ENCODE measurements at regions not wholly inside any gene's neighbourhood (a gene's known extent, or its start where the extent isn't known, plus 50 kb on each side); places are given as distances from the start of the nearest gene placed in this dataset.

GRCh38 chr11:57087991-57088390 is 93.8 kb upstream of the LRRC55 start:
- Mint-ChIP-seq H3K9me3 (ENCODE audit: low read depth) (no peaks in the 10 kb centered on the region), H3K4me3 (no peak overlapping the region), H3K4me1 (no peaks in the 10 kb centered on the region), H3K27me3 (no peaks in the 10 kb centered on the region), H3K27ac (no peak overlapping the region), H3K36me3 (no peaks in the 10 kb centered on the region)
- CTCF ChIA-PET = no interaction called here
- DNase-seq (no peak), ATAC-seq (no peak)

DNA sequence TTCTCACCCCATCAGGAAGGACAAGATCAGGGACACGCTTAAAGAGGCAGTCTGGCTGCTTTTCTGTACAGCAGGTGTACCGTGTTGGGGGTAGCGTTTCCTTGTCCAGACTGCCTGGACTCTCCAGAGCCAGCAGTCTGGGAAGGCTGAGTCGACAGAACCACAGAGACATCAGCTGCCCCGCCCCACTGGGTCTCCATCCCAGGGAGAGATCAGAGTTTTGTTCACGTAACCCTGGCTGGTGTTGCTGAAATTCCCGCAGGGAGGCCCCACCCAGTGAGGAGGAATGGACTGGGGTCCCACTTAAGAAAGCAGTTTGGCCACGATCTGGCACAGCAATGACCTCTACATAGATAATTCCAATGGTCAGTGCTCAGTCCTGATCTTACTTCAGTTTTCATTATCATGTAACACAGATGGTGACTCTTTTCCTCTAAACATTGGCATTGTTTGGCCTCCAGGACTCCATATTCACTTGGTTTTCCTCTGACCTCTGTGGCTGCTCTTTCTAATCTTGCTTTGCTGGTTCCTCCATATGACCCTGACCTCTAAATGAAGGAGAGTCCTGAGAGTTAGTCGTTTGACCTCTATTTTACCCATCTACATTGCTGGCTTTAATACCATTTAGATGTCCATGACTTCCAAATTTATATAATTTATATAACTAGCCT is 89.6 kb upstream of the LRRC55 start:
- H3K4me3 Mint-ChIP-seq = no peak overlapping the region
- DNase-seq = no peak
- H3K36me3 Mint-ChIP-seq = no peaks in the 10 kb centered on the region
- H3K27me3 Mint-ChIP-seq = no peaks in the 10 kb centered on the region
- H3K27ac Mint-ChIP-seq = no peak overlapping the region
- no peaks in the 10 kb centered on the region for H3K4me1 Mint-ChIP-seq
- CTCF ChIA-PET = no interaction called here
- ATAC-seq = no peak
- no peaks in the 10 kb centered on the region for H3K9me3 Mint-ChIP-seq (ENCODE audit: low read depth)

- no peak for DNase-seq
- no peaks in the 10 kb centered on the region for H3K9me3 Mint-ChIP-seq (ENCODE audit: low read depth)
- no peaks in the 10 kb centered on the region for H3K27me3 Mint-ChIP-seq
- no peak overlapping the region for H3K4me3 Mint-ChIP-seq
- CTCF ChIA-PET = no interaction called here
- no peak for ATAC-seq
- H3K36me3 Mint-ChIP-seq = no peaks in the 10 kb centered on the region
- H3K27ac Mint-ChIP-seq = no peak overlapping the region
- H3K4me1 Mint-ChIP-seq = no peaks in the 10 kb centered on the region
These were observed 87.4 kb upstream of the LRRC55 start for GRCh38 chr11:57094181-57094935.

DNA sequence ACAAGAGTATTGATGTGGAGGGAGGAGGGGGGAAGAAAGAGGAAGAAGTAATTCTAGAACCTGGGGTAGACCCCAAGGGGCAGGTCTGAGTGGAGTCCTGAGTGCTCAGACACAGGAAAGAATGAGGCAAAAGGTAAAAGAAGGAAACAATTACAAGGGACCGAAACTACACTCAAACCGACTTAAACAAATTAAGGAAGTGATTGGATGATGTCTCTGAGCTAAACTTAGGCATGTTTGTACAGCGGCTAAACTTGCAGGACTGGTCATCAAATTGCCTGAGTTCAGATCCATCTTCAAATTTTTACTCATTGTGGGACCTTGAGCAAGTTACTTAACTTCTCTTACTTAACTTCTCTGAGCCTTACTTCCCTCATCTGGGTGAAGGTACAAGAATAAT is 86.3 kb upstream of the LRRC55 start:
- DNase-seq (no peak), ATAC-seq (no peak)
- no peaks in the 10 kb centered on the region for H3K9me3 Mint-ChIP-seq (ENCODE audit: low read depth)
- no peaks in the 10 kb centered on the region for H3K27me3 Mint-ChIP-seq
- CTCF ChIA-PET = no interaction called here
- H3K27ac Mint-ChIP-seq = no peak overlapping the region
- no peak overlapping the region for H3K4me3 Mint-ChIP-seq
- H3K36me3 Mint-ChIP-seq = no peaks in the 10 kb centered on the region
- H3K4me1 Mint-ChIP-seq = no peaks in the 10 kb centered on the region

GRCh38 chr11:57095896-57096295 is 85.9 kb upstream of the LRRC55 start:
- no peak for ATAC-seq
- CTCF ChIA-PET = no interaction called here
- H3K36me3 Mint-ChIP-seq = no peaks in the 10 kb centered on the region
- no peak for DNase-seq
- no peak overlapping the region for H3K27ac Mint-ChIP-seq
- H3K4me1 Mint-ChIP-seq = no peaks in the 10 kb centered on the region
- H3K4me3 Mint-ChIP-seq = no peak overlapping the region
- H3K9me3 Mint-ChIP-seq (ENCODE audit: low read depth) = no peaks in the 10 kb centered on the region
- no peaks in the 10 kb centered on the region for H3K27me3 Mint-ChIP-seq

DNA sequence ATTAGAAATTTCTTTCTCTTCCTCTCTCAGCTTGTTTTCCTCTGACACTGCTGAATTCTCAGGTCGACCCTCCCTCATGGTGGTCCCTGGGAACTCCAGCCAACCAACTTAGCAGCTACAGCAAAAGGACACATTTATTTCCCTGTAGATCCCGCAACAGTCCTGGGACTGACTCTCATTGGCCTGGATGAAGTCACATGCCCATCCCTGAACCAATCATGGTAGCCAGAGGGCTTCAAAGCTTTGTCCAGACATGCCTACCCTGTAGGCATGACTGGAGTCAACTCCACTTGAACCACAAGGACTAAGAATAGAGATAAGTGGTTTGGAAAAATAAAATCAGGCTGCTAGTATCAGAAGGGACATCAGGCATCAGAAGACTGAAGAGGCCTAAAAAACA is 84.6 kb upstream of the LRRC55 start:
- H3K27ac Mint-ChIP-seq = no peak overlapping the region
- H3K9me3 Mint-ChIP-seq (ENCODE audit: low read depth) = no peaks in the 10 kb centered on the region
- no peaks in the 10 kb centered on the region for H3K27me3 Mint-ChIP-seq
- CTCF ChIA-PET = no interaction called here
- no peak for ATAC-seq
- H3K4me3 Mint-ChIP-seq = no peak overlapping the region
- no peak for DNase-seq
- H3K36me3 Mint-ChIP-seq = no peaks in the 10 kb centered on the region
- no peaks in the 10 kb centered on the region for H3K4me1 Mint-ChIP-seq

GRCh38 chr11:57098191-57098590 is 83.6 kb upstream of the LRRC55 start:
- H3K36me3 Mint-ChIP-seq = no peaks in the 10 kb centered on the region
- no peak overlapping the region for H3K27ac Mint-ChIP-seq
- DNase-seq (no peak), ATAC-seq (no peak)
- CTCF ChIA-PET = no interaction called here
- H3K27me3 Mint-ChIP-seq = no peaks in the 10 kb centered on the region
- no peaks in the 10 kb centered on the region for H3K9me3 Mint-ChIP-seq (ENCODE audit: low read depth)
- no peaks in the 10 kb centered on the region for H3K4me1 Mint-ChIP-seq
- no peak overlapping the region for H3K4me3 Mint-ChIP-seq

DNA sequence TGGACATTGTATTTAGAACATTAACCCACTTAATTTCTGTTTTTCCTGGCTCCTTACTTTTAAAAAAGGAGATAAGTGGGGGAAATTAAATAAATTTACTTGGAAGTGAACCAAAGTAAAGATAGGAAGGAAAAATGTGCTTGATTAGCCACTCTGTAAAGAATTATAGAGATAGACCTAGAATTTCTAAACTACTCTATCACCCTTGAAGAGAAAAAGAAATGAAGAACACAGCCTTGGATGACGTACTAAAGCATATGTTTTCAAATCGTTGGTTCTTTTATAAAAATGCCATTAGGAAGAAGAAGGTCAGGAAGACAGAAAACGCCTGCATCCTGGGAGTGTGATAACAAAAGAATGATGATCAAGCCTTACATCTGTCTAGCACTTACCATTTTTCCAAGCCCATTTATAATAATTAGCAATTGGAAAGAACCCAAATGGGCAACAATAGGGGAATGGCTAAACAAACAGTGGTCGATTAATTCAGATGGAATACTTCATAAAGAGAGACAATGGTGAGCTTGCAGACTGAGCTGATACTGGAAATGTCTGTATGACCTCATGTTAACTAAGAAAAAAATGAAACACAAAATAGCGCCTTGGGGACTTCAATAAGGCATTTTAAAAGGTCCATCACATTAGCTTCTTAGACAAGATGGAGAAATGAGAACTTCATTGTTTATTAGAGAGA is 81.0 kb upstream of the LRRC55 start:
- Mint-ChIP-seq H3K27ac (no peak overlapping the region), H3K4me1 (no peaks in the 10 kb centered on the region), H3K36me3 (no peaks in the 10 kb centered on the region), H3K27me3 (peaks cover 2% of the 10 kb centered on the region), H3K4me3 (no peak overlapping the region), H3K9me3 (ENCODE audit: low read depth) (no peaks in the 10 kb centered on the region)
- no peak for ATAC-seq
- no peak for DNase-seq
- CTCF ChIA-PET = no interaction called here

GRCh38 chr11:57103899-57104605 is 77.7 kb upstream of the LRRC55 start:
- Mint-ChIP-seq H3K4me1 (no peaks in the 10 kb centered on the region), H3K27ac (no peak overlapping the region), H3K9me3 (ENCODE audit: low read depth) (no peaks in the 10 kb centered on the region), H3K4me3 (no peak overlapping the region), H3K27me3 (peaks cover 2% of the 10 kb centered on the region), H3K36me3 (no peaks in the 10 kb centered on the region)
- no peak for DNase-seq
- no peak for ATAC-seq
- CTCF ChIA-PET = interaction anchor here (0.6 kb wide), 1 partner anchor 146 kb away, joined by 3 read pairs; no protein-coding TSS in a partner anchor

GRCh38 chr11:57109331-57109730 is 72.4 kb upstream of the LRRC55 start:
- ATAC-seq (no peak), DNase-seq (no peak)
- Mint-ChIP-seq H3K27ac (no peak overlapping the region), H3K9me3 (ENCODE audit: low read depth) (no peaks in the 10 kb centered on the region), H3K4me3 (no peak overlapping the region), H3K36me3 (no peaks in the 10 kb centered on the region), H3K4me1 (no peaks in the 10 kb centered on the region), H3K27me3 (peaks cover 3% of the 10 kb centered on the region)
- CTCF ChIA-PET = no interaction called here

DNA sequence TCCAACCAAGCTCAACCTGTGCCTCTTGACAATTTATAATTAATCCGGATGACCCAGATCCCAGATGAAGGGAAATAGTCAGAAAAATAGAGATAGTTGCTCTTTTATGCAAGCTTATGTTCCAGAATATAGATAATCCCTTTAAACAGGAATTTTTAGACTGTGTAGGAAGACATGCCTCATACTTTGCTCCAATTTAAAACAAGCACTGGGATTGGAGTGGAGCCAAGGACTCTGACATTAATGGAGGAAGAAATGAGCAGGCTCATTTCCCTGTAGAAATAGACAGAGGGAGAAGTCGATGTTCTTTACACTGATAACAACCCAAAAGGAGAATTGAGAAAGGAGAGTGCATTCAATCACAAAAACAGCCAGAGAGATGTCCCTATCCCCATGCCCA is 70.1 kb upstream of the LRRC55 start:
- Mint-ChIP-seq H3K9me3 (ENCODE audit: low read depth) (no peaks in the 10 kb centered on the region), H3K4me1 (no peaks in the 10 kb centered on the region), H3K36me3 (no peaks in the 10 kb centered on the region), H3K27me3 (peaks cover 3% of the 10 kb centered on the region), H3K27ac (no peak overlapping the region), H3K4me3 (no peak overlapping the region)
- DNase-seq (no peak), ATAC-seq (no peak)
- CTCF ChIA-PET = interaction anchor here (1.0 kb wide), 1 partner anchor 138 kb away, joined by 3 read pairs; no protein-coding TSS in a partner anchor

DNA sequence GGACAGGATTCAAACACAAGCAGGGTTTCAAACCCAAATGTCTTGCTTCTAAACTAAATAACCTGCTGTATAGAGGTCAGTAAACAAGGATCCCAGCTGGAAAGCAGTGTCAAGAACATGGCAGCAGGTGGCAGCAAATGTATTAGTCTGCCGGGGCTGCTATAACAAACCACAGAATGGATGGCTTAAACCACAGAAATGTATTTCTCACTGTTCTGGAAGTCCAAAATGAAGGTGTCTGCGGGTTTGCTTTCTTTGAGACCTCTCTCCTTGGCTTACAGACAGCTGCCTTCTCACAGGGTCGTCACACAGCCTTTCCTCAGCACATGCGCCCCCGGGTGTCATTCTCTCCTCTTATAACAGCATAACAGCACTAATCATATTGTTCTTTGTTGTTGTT is 65.1 kb upstream of the LRRC55 start:
- Mint-ChIP-seq H3K9me3 (ENCODE audit: low read depth) (no peaks in the 10 kb centered on the region), H3K27ac (no peak overlapping the region), H3K36me3 (no peaks in the 10 kb centered on the region), H3K4me3 (no peak overlapping the region), H3K27me3 (no peaks in the 10 kb centered on the region), H3K4me1 (no peaks in the 10 kb centered on the region)
- CTCF ChIA-PET = interaction anchor here (1.4 to 3.7 kb wide), 2 partner anchors 130 to 133 kb away, joined by 3 to 36 read pairs; no protein-coding TSS in a partner anchor
- ATAC-seq = no peak
- DNase-seq = no peak

DNA sequence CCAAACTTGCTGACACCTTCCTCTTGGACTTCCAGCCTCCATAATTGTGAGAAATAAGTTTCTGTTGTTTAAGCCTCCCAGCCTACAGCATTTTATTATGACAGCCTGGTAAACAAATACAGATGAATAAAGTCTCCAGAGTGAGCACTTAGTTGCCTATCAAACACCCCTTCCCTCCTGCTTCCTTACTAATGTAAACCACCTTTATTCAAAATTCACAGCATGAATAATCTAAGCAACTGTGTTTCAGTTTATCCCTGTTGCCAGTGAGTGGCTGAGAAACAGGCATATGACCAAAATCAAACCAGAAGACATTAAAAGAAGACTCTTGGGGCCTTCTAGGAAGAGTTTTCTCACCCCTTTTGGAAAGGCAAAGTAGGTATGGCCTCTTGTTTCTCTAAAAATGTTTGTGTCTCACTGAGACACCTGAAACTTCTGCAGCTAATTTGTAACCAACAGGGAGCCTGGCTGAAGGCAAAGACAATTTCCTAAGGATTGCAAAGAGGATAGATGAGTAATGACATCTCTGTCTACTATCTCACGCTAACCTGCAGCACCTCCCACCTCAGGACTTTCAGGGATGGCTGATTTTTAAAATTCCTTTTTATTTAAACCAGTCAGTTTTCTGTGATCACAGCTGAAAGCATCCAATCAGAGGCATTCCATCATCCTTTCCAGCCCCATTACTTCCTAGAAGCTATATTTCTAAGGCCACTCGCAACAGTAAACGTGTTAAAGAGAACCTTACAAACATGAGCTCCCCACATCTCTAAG is 61.4 kb upstream of the LRRC55 start:
- DNase-seq = no peak
- CTCF ChIA-PET = interaction anchor here (1.0 kb wide), 1 partner anchor 13 kb away, joined by 5 read pairs; no protein-coding TSS in a partner anchor
- H3K27me3 Mint-ChIP-seq = peaks cover 17% of the 10 kb centered on the region
- H3K9me3 Mint-ChIP-seq (ENCODE audit: low read depth) = no peaks in the 10 kb centered on the region
- no peak overlapping the region for H3K27ac Mint-ChIP-seq
- no peak for ATAC-seq
- no peak overlapping the region for H3K4me3 Mint-ChIP-seq
- no peaks in the 10 kb centered on the region for H3K36me3 Mint-ChIP-seq
- no peaks in the 10 kb centered on the region for H3K4me1 Mint-ChIP-seq

Measured in activated CD8-positive, alpha-beta memory T cell treated with anti-CD3 and anti-CD28 coated beads, Interleukin-2, amount 10 ng/mL, durations not matched to agents 7 days and 5 days (primary cell).